GM19395 (cell line): ENCODE measurements at regions not wholly inside any gene's neighbourhood (a gene's known extent, or its start where the extent isn't known, plus 50 kb on each side); places are given as distances from the start of the nearest gene placed in this dataset.
"Not testable (repeated sequence)": the region's sequence is repeated elsewhere in the genome, so short reads cannot be mapped to it uniquely, and the experiment has no call there.

ENCODE experiments used
- ATAC-seq: cut with Tn5 transposase; IDR thresholded peaks from one replicate; pipeline ENCODE4 v1.9.1; 2021; ENCODE audit warnings: mild to moderate bottlenecking, moderate library complexity; ENCODE audit not compliant: unreplicated experiment

- ATAC-seq, result no peak
These were observed 930.3 kb downstream of the QKI start for GRCh38 chr6:164344801-164345291.

- not testable (repeated sequence) for ATAC-seq
These were observed 924.9 kb downstream of the QKI start for GRCh38 chr6:164339442-164339841.

- ATAC-seq, result no peak
These were observed 923.4 kb downstream of the QKI start for GRCh38 chr6:164337925-164338397.

GRCh38 chr6:164337024-164337924 lies 922.8 kb downstream of the QKI start:
- no peak for ATAC-seq

GRCh38 chr6:164336455-164336854 lies 921.9 kb downstream of the QKI start:
- ATAC-seq, result no peak

- ATAC-seq, result no peak
These were observed 916.5 kb downstream of the QKI start for GRCh38 chr6:164331026-164331425.

GRCh38 chr6:164325168-164325567 lies 910.6 kb downstream of the QKI start:
- no peak for ATAC-seq

GRCh38 chr6:164322533-164322932 lies 908.0 kb downstream of the QKI start:
- ATAC-seq, result no peak

- ATAC-seq, result no peak
These were observed 906.8 kb downstream of the QKI start for GRCh38 chr6:164321297-164321696.

- ATAC-seq, result no peak
These were observed 900.9 kb downstream of the QKI start for GRCh38 chr6:164315376-164315775.

GRCh38 chr6:164308339-164308738 lies 893.8 kb downstream of the QKI start:
- no peak for ATAC-seq

- ATAC-seq, result no peak
These were observed 888.8 kb downstream of the QKI start for GRCh38 chr6:164303102-164303964.

GRCh38 chr6:164296411-164296810 lies 881.9 kb downstream of the QKI start:
- no peak for ATAC-seq

- no peak for ATAC-seq
These were observed 879.7 kb downstream of the QKI start for GRCh38 chr6:164294047-164294784.

- no peak for ATAC-seq
These were observed 876.7 kb downstream of the QKI start for GRCh38 chr6:164291224-164291623.

GRCh38 chr6:164290101-164290500 lies 875.6 kb downstream of the QKI start:
- ATAC-seq, result no peak

- ATAC-seq, result no peak
These were observed 871.5 kb downstream of the QKI start for GRCh38 chr6:164286011-164286410.

- ATAC-seq, result no peak
These were observed 869.1 kb downstream of the QKI start for GRCh38 chr6:164283574-164283973.

GRCh38 chr6:164276211-164276610 lies 861.7 kb downstream of the QKI start:
- ATAC-seq, result no peak

GRCh38 chr6:164275773-164276172 lies 861.3 kb downstream of the QKI start:
- no peak for ATAC-seq

GRCh38 chr6:164274493-164274892 lies 860.0 kb downstream of the QKI start:
- no peak for ATAC-seq
